B cell (primary cell): ENCODE measurements at regions not wholly inside any gene's neighbourhood (a gene's known extent, or its start where the extent isn't known, plus 50 kb on each side); places are given as distances from the start of the nearest gene placed in this dataset.

Source experiments
- EZH2 ChIP-seq: IDR thresholded peaks from 2 replicates; pipeline ENCODE4 v1.6.1; 2012; ENCODE audit warnings: borderline replicate concordance, low read depth, mild to moderate bottlenecking, moderate library complexity, low read length; ENCODE audit not compliant: insufficient read depth, poor library complexity, severe bottlenecking
- TF ChIP-seq, protein P1 (sequence below): fragments of 200-600 bp; IDR thresholded peaks from one replicate; pipeline ENCODE4 v1.8.0; 2022; ENCODE audit warnings: antibody characterized with exemption, mild to moderate bottlenecking

- TF ChIP-seq, protein P1, sequence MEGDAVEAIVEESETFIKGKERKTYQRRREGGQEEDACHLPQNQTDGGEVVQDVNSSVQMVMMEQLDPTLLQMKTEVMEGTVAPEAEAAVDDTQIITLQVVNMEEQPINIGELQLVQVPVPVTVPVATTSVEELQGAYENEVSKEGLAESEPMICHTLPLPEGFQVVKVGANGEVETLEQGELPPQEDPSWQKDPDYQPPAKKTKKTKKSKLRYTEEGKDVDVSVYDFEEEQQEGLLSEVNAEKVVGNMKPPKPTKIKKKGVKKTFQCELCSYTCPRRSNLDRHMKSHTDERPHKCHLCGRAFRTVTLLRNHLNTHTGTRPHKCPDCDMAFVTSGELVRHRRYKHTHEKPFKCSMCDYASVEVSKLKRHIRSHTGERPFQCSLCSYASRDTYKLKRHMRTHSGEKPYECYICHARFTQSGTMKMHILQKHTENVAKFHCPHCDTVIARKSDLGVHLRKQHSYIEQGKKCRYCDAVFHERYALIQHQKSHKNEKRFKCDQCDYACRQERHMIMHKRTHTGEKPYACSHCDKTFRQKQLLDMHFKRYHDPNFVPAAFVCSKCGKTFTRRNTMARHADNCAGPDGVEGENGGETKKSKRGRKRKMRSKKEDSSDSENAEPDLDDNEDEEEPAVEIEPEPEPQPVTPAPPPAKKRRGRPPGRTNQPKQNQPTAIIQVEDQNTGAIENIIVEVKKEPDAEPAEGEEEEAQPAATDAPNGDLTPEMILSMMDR, result no peak
- no peak for TF ChIP-seq EZH2
These were observed 1049.6 kb upstream of the ADGRL4 start for GRCh38 chr1:80056179-80056578.
